WTC11 (cell line): ENCODE measurements at regions not wholly inside any gene's neighbourhood (a gene's known extent, or its start where the extent isn't known, plus 50 kb on each side); places are given as distances from the start of the nearest gene placed in this dataset.
"Not testable (repeated sequence)": the region's sequence is repeated elsewhere in the genome, so short reads cannot be mapped to it uniquely, and the experiment has no call there.

Source experiments
- ATAC-seq: fragments of 200-7000 bp; cut with Tn5 transposase; 2 replicates; pipeline ENCODE4 v1.10.0; 2021; ENCODE audit warnings: mild to moderate bottlenecking, moderate library complexity
- CTCF ChIA-PET: fragments of 300-600 bp; sonication (Branson Sonifier 250); formaldehyde crosslinking; loops from one replicate; lab custom pipeline; 2021; ENCODE audit warnings: antibody characterized with exemption; lab: Charles Lee
- POLR2A ChIA-PET: fragments of 350-600 bp; sonication (Branson Sonifier 250); formaldehyde crosslinking; loops from one replicate; lab custom pipeline; 2021; ENCODE audit warnings: antibody characterized with exemption; lab: Charles Lee
- DNase-seq: peaks from one replicate; pipeline ENCODE4 v3.0.0; 2021; ENCODE audit warnings: low spot score
- H3K27ac Mint-ChIP-seq: 2 replicates; pipeline ENCODE4 v1.8.0; 2021; ENCODE audit warnings: mixed read lengths
- H3K27me3 Mint-ChIP-seq: 2 replicates; pipeline ENCODE4 v1.8.0; 2021; ENCODE audit warnings: low read depth, mild to moderate bottlenecking, moderate library complexity, mixed read lengths
- H3K36me3 Mint-ChIP-seq: 2 replicates; pipeline ENCODE4 v1.8.0; 2021; ENCODE audit warnings: mixed read lengths
- H3K4me1 Mint-ChIP-seq: 2 replicates; pipeline ENCODE4 v1.8.0; 2022; ENCODE audit warnings: mixed read lengths
- H3K4me3 Mint-ChIP-seq: 2 replicates; pipeline ENCODE4 v1.8.0; 2021; ENCODE audit warnings: mild to moderate bottlenecking, moderate library complexity, mixed read lengths
- H3K9me3 Mint-ChIP-seq: 2 replicates; pipeline ENCODE4 v1.8.0; 2021; ENCODE audit warnings: mixed read lengths
- CREB1 ChIP-seq: sonication (generic); formaldehyde crosslinking; IDR thresholded peaks from 2 replicates; pipeline ENCODE4 v1.8.0; 2023; ENCODE audit warnings: mild to moderate bottlenecking, missing genetic modification reagents
- CREM ChIP-seq: sonication (generic); formaldehyde crosslinking; IDR thresholded peaks from 2 replicates; pipeline ENCODE4 v1.8.1; 2022; ENCODE audit warnings: mild to moderate bottlenecking, missing genetic modification reagents, moderate library complexity
- FOXJ3 ChIP-seq: sonication (generic); formaldehyde crosslinking; IDR thresholded peaks from 2 replicates; pipeline ENCODE4 v1.9.0; 2021; ENCODE audit warnings: missing genetic modification reagents, mild to moderate bottlenecking, borderline replicate concordance
- GTF2I ChIP-seq: fragments of 250-450 bp; sonication (Bioruptor Pico); conservative IDR thresholded peaks from 2 replicates; pipeline ENCODE4 v1.4.0; 2021; ENCODE audit warnings: mild to moderate bottlenecking
- JAZF1 ChIP-seq: fragments of 250-450 bp; sonication (Bioruptor Pico); IDR thresholded peaks from 2 replicates; pipeline ENCODE4 v1.9.0; 2021; ENCODE audit warnings: moderate library complexity, mild to moderate bottlenecking, inconsistent platforms
- JUN ChIP-seq: sonication (generic); formaldehyde crosslinking; IDR thresholded peaks from 2 replicates; pipeline ENCODE4 v1.8.0; 2023; ENCODE audit warnings: mild to moderate bottlenecking, missing genetic modification reagents
- KAT7 ChIP-seq: sonication (generic); formaldehyde crosslinking; IDR thresholded peaks from 2 replicates; pipeline ENCODE4 v1.8.1; 2023; ENCODE audit warnings: missing genetic modification reagents, mild to moderate bottlenecking, borderline replicate concordance
- MXD4 ChIP-seq: fragments of 250-450 bp; sonication (Bioruptor Pico); IDR thresholded peaks from 2 replicates; pipeline ENCODE4 v1.8.0; 2021; ENCODE audit warnings: mild to moderate bottlenecking, moderate library complexity, borderline replicate concordance
- NR3C1 ChIP-seq: sonication (generic); formaldehyde crosslinking; conservative IDR thresholded peaks from 2 replicates; pipeline ENCODE4 v1.8.1; 2023; ENCODE audit warnings: low read depth, mild to moderate bottlenecking, missing genetic modification reagents
- TEAD4 ChIP-seq: sonication (generic); formaldehyde crosslinking; IDR thresholded peaks from 2 replicates; pipeline ENCODE4 v1.8.0; 2022; ENCODE audit warnings: mild to moderate bottlenecking, missing genetic modification reagents
- ZNF232 ChIP-seq: sonication (generic); formaldehyde crosslinking; IDR thresholded peaks from 2 replicates; pipeline ENCODE4 v1.8.0; 2022; ENCODE audit warnings: mild to moderate bottlenecking, missing genetic modification reagents
- ZNF263 ChIP-seq: sonication (generic); formaldehyde crosslinking; IDR thresholded peaks from 2 replicates; pipeline ENCODE4 v1.8.1; 2022; ENCODE audit warnings: low read depth, mild to moderate bottlenecking, moderate library complexity, missing genetic modification reagents
- ZNF396 ChIP-seq: fragments of 250-450 bp; sonication (Bioruptor Pico); IDR thresholded peaks from 2 replicates; pipeline ENCODE4 v1.8.0; 2021; ENCODE audit warnings: mild to moderate bottlenecking, moderate library complexity, borderline replicate concordance
- TF ChIP-seq, protein P1 (sequence below): sonication (generic); formaldehyde crosslinking; IDR thresholded peaks from 2 replicates; pipeline ENCODE4 v1.8.1; 2023; ENCODE audit warnings: mild to moderate bottlenecking, moderate library complexity, missing genetic modification reagents
- TF ChIP-seq, protein P2 (sequence below): sonication (generic); formaldehyde crosslinking; IDR thresholded peaks from 2 replicates; pipeline ENCODE4 v1.8.0; 2023; ENCODE audit warnings: missing genetic modification reagents, mild to moderate bottlenecking, borderline replicate concordance
- TF ChIP-seq, protein P3 (sequence below): fragments of 250-450 bp; sonication (Bioruptor Pico); conservative IDR thresholded peaks from 2 replicates; pipeline ENCODE4 v1.9.0; 2021; ENCODE audit warnings: mild to moderate bottlenecking
- TF ChIP-seq, protein P4 (sequence below): fragments of 250-450 bp; sonication (Bioruptor Pico); IDR thresholded peaks from 2 replicates; pipeline ENCODE4 v1.9.0; 2021; ENCODE audit warnings: moderate library complexity, mild to moderate bottlenecking, inconsistent platforms, borderline replicate concordance
- TF ChIP-seq, protein P5 (sequence below): sonication (generic); formaldehyde crosslinking; IDR thresholded peaks from 2 replicates; pipeline ENCODE4 v1.8.0; 2022; ENCODE audit warnings: mild to moderate bottlenecking, missing genetic modification reagents
- TF ChIP-seq, protein P6 (sequence below): sonication (generic); formaldehyde crosslinking; IDR thresholded peaks from 2 replicates; pipeline ENCODE4 v1.8.0; 2022; ENCODE audit warnings: mild to moderate bottlenecking, missing genetic modification reagents

DNA sequence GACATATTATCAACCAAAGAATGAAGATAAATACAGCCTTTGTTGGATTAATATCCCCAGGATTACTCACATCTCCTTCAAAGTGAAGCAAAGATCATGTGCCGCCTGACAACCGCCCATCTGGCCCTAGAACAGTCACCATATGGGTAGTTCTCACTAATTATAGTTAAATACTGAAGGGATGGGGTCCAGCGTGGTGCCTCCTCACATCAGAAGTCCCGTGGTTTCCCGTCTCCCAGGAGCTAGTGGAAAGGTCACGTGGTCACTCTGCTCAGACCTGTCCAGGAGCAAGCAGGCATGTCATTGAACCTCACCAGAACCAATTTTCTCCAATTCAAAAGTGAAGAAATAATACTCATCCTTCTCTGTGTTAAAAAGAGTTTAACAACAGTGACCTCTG, 434.5 kb downstream of the SHISA9 start (continued):
- TF ChIP-seq, protein P1, sequence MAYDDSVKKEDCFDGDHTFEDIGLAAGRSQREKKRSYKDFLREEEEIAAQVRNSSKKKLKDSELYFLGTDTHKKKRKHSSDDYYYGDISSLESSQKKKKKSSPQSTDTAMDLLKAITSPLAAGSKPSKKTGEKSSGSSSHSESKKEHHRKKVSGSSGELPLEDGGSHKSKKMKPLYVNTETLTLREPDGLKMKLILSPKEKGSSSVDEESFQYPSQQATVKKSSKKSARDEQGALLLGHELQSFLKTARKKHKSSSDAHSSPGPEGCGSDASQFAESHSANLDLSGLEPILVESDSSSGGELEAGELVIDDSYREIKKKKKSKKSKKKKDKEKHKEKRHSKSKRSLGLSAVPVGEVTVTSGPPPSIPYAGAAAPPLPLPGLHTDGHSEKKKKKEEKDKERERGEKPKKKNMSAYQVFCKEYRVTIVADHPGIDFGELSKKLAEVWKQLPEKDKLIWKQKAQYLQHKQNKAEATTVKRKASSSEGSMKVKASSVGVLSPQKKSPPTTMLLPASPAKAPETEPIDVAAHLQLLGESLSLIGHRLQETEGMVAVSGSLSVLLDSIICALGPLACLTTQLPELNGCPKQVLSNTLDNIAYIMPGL (CRISPR knock-in tag) = no peak
- no peak for TF ChIP-seq TEAD4 (CRISPR knock-in tag)
- TF ChIP-seq KAT7 = no peak
- TF ChIP-seq, protein P2, sequence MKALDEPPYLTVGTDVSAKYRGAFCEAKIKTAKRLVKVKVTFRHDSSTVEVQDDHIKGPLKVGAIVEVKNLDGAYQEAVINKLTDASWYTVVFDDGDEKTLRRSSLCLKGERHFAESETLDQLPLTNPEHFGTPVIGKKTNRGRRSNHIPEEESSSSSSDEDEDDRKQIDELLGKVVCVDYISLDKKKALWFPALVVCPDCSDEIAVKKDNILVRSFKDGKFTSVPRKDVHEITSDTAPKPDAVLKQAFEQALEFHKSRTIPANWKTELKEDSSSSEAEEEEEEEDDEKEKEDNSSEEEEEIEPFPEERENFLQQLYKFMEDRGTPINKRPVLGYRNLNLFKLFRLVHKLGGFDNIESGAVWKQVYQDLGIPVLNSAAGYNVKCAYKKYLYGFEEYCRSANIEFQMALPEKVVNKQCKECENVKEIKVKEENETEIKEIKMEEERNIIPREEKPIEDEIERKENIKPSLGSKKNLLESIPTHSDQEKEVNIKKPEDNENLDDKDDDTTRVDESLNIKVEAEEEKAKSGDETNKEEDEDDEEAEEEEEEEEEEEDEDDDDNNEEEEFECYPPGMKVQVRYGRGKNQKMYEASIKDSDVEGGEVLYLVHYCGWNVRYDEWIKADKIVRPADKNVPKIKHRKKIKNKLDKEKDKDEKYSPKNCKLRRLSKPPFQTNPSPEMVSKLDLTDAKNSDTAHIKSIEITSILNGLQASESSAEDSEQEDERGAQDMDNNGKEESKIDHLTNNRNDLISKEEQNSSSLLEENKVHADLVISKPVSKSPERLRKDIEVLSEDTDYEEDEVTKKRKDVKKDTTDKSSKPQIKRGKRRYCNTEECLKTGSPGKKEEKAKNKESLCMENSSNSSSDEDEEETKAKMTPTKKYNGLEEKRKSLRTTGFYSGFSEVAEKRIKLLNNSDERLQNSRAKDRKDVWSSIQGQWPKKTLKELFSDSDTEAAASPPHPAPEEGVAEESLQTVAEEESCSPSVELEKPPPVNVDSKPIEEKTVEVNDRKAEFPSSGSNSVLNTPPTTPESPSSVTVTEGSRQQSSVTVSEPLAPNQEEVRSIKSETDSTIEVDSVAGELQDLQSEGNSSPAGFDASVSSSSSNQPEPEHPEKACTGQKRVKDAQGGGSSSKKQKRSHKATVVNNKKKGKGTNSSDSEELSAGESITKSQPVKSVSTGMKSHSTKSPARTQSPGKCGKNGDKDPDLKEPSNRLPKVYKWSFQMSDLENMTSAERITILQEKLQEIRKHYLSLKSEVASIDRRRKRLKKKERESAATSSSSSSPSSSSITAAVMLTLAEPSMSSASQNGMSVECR (CRISPR knock-in tag) = no peak
- TF ChIP-seq FOXJ3 (CRISPR knock-in tag) = no peak
- no peak for TF ChIP-seq JAZF1 (CRISPR knock-in tag)
- TF ChIP-seq MXD4 (CRISPR knock-in tag) = no peak
- TF ChIP-seq, all 79 proteins: peak for 0

DNA sequence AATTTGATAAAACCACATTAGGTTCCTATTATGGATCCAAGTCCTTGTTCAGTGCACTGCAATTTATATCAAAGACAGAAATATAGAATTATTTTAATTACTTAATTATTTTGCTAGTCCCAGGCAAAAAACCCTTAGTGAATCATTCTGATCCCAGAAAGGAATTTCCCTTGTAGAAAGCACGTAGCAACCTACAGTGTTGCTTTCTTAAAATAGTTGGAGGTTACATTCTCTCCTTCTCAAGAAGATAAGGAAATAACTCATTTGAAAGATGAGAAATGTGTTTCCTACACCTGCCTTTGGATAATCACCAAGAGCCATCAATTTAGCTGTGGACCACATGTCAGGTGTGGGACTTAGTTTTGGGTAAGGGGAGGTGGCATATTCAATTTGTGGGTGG, 434.9 kb downstream of the SHISA9 start:
- DNase-seq (no peak), ATAC-seq (no peak)
- H3K9me3 Mint-ChIP-seq = peaks cover 25% of the 10 kb centered on the region
- H3K4me1 Mint-ChIP-seq = peaks cover 38% of the 10 kb centered on the region
- H3K27me3 Mint-ChIP-seq = no peaks in the 10 kb centered on the region; the same call in 1 of the 2 replicates
- H3K27ac Mint-ChIP-seq = no peak overlapping the region
- POLR2A ChIA-PET = no interaction called here
- TF ChIP-seq ZNF263 (CRISPR knock-in tag) = no peak
- TF ChIP-seq CREM = no peak
- TF ChIP-seq, protein P3, sequence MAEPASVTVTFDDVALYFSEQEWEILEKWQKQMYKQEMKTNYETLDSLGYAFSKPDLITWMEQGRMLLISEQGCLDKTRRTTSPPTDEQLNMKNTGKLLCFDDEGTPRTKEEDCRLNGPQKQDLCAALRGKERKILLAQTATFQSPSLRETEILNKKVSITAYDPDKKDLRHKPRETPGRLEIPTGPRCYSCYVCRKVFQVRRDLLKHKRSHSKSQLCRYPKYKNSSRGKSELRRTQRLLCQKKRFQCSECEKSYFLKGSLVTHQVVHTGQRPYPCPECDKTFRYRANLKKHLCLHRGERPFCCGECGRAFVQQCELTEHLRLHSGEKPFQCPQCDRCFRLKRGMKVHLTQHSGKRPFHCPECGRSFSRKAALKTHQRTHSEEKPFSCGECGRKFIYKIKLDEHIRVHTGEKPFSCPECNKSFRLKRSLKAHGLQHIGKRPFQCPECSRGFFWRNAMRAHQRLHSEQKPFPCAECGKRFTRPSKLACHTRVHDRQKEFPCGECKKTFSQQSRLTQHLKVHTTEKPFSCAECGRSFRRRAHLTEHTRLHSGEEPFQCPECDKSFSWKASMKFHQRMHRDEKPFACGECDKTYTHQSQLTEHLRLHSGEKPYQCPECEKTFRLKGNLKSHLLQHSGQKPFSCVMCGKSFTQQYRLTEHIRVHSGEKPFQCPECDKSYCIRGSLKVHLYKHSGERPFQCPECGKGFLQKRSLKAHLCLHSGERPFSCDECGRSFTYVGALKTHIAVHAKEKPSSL (CRISPR knock-in tag) = no peak
- TF ChIP-seq GTF2I = no peak
- TF ChIP-seq JUN (CRISPR knock-in tag) = no peak
- TF ChIP-seq, protein P4, sequence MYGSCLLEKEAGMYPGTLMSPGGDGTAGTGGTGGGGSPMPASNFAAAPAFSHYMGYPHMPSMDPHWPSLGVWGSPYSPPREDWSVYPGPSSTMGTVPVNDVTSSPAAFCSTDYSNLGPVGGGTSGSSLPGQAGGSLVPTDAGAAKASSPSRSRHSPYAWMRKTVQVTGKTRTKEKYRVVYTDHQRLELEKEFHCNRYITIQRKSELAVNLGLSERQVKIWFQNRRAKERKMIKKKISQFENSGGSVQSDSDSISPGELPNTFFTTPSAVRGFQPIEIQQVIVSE (CRISPR knock-in tag) = no peak
- no peak for TF ChIP-seq ZNF396 (CRISPR knock-in tag)
- TF ChIP-seq, protein P5, sequence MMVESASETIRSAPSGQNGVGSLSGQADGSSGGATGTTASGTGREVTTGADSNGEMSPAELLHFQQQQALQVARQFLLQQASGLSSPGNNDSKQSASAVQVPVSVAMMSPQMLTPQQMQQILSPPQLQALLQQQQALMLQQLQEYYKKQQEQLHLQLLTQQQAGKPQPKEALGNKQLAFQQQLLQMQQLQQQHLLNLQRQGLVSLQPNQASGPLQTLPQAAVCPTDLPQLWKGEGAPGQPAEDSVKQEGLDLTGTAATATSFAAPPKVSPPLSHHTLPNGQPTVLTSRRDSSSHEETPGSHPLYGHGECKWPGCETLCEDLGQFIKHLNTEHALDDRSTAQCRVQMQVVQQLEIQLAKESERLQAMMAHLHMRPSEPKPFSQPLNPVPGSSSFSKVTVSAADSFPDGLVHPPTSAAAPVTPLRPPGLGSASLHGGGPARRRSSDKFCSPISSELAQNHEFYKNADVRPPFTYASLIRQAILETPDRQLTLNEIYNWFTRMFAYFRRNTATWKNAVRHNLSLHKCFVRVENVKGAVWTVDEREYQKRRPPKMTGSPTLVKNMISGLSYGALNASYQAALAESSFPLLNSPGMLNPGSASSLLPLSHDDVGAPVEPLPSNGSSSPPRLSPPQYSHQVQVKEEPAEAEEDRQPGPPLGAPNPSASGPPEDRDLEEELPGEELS = no peak
- TF ChIP-seq, protein P6, sequence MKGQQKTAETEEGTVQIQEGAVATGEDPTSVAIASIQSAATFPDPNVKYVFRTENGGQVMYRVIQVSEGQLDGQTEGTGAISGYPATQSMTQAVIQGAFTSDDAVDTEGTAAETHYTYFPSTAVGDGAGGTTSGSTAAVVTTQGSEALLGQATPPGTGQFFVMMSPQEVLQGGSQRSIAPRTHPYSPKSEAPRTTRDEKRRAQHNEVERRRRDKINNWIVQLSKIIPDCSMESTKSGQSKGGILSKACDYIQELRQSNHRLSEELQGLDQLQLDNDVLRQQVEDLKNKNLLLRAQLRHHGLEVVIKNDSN (CRISPR knock-in tag) = no peak
- no peak for TF ChIP-seq ZNF232 (CRISPR knock-in tag)
- TF ChIP-seq NR3C1 (CRISPR knock-in tag) = no peak
- TF ChIP-seq CREB1 = no peak
- H3K4me3 Mint-ChIP-seq = no peak overlapping the region
- peaks cover 8% of the 10 kb centered on the region for H3K36me3 Mint-ChIP-seq
- CTCF ChIA-PET = no interaction called here

DNA sequence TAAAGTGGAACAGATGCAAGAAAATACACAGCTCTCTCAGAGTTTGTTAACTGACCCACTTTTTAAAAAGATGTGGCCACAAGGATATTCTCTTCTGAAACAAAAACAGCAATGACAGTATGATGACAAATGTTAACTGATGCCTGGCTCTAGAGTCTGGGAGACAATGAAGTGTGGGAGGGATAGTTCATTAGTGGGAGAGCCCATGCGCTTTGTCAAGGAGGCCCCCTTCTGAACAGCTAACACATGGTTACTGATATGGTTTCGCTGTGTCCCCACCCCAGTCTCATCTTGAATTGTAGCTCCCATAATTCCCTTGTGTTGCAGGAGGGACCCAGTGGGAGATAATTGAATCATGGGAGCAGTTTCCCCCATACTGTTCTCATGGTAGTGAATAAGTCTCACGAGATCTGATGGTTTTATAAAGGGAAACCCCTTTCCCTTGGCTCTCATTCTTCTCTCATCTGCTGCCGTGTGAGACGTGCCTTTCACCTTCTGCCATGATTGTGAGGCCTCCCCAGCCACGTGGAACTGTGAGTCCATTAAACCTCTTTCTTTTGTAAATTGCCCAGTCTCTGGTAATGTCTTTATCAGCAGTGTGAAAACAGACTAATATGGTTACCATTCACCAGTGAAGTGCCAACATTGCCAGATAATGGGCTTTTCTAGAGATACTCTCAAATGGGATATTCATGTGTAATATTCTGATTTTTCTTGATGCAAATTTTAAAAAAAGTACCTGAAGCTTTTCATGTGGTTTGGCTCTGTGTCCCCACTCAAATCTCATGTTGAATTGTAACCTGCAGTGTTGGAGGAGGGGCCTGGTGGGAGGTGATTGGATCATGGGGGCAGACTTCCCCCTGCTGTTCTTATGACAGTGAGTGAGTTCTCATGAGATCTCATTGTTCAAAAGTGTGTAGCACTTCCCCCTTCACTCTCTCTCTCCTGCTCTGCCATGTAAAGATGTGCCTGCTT, 435.8 kb downstream of the SHISA9 start:
- POLR2A ChIA-PET, ATAC-seq, H3K27ac Mint-ChIP-seq, H3K36me3 Mint-ChIP-seq, CTCF ChIA-PET, H3K27me3 Mint-ChIP-seq, DNase-seq, H3K4me3 Mint-ChIP-seq: not testable (repeated sequence)
- peaks cover 16% of the 10 kb centered on the region for H3K9me3 Mint-ChIP-seq
- peaks cover 30% of the 10 kb centered on the region for H3K4me1 Mint-ChIP-seq
